Nephron (organoid): ENCODE measurements at regions not wholly inside any gene's neighbourhood (a gene's known extent, or its start where the extent isn't known, plus 50 kb on each side); places are given as distances from the start of the nearest gene placed in this dataset.

Experiments
- H3K27ac Mint-ChIP-seq, 3 experiments: 2 replicates each; pipeline ENCODE4 v1.8.0; 2020; ENCODE audit warnings: mixed read lengths in 3 of 3, mild to moderate bottlenecking in 2 of 3, moderate library complexity in 1 of 3
- H3K27me3 Mint-ChIP-seq: 2 replicates; pipeline ENCODE4 v1.8.0; 2021; ENCODE audit warnings: low read depth, mild to moderate bottlenecking, moderate library complexity, mixed read lengths
- H3K36me3 Mint-ChIP-seq: 2 replicates; pipeline ENCODE4 v1.8.0; 2020; ENCODE audit warnings: low read depth, mixed read lengths
- H3K4me1 Mint-ChIP-seq: 2 replicates; pipeline ENCODE4 v1.8.0; 2020; ENCODE audit warnings: mixed read lengths
- H3K4me3 Mint-ChIP-seq, 3 experiments: 2 replicates each; pipeline ENCODE4 v1.8.0; 2020; ENCODE audit warnings: mild to moderate bottlenecking in 3 of 3, mixed read lengths in 3 of 3, moderate library complexity in 2 of 3
- H3K9me3 Mint-ChIP-seq: 2 replicates; pipeline ENCODE4 v1.8.0; 2020; ENCODE audit warnings: mixed read lengths
- TF ChIP-seq, protein P1 (sequence below), 3 experiments: fragments of 200-600 bp; sonication (generic); IDR thresholded peaks; one replicate each; pipeline ENCODE4 v1.5.0; 2021; ENCODE audit warnings: antibody characterized with exemption in 3 of 3; ENCODE audit not compliant: unreplicated experiment in 3 of 3

DNA sequence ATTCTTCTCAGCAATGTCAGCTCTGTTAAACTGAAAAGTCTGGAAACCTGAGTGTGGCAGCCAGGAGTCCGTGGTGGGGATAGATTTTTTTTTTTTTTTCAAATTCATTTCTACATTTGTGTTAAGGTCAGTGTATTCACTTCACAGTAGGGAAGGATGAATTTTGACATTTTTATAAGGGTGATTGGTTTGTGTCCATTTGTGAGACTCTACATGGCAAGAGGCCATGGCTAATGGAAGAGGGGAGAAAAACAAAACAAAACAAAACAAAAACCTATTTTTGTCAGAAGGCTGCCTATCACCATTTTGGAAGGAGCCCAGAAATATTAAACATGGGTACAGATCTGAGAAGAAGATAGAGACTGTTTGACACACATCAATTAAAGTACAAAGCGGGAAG lies 176.1 kb downstream of the RMST start:
- no peak overlapping the region for H3K27ac Mint-ChIP-seq
- no peaks in the 10 kb centered on the region for H3K36me3 Mint-ChIP-seq

DNA sequence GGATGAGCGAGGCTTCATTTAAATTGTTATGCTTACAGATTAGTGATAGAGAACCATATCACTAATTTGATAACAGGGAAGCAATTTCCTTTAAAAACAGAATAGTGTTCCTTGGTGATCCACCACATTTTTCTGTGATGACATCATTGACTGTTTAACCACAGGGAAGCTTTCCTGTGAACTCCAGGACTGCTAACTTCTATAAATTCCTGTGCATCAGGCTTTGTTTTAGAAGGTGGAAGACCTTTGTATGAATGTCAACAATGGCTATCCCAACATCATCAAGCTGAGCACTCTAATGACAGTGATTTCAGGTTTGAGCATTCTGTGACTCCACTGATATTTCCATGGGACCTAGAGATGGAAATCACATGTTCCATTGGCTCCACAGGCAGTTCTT lies 177.1 kb downstream of the RMST start:
- H3K36me3 Mint-ChIP-seq: no peaks in the 10 kb centered on the region
- H3K27me3 Mint-ChIP-seq: peaks cover 4% of the 10 kb centered on the region
- no peak overlapping the region for H3K27ac Mint-ChIP-seq
- H3K9me3 Mint-ChIP-seq: no peaks in the 10 kb centered on the region
- H3K4me1 Mint-ChIP-seq: no peaks in the 10 kb centered on the region
- no peak overlapping the region for H3K4me3 Mint-ChIP-seq
- TF ChIP-seq, protein P1, sequence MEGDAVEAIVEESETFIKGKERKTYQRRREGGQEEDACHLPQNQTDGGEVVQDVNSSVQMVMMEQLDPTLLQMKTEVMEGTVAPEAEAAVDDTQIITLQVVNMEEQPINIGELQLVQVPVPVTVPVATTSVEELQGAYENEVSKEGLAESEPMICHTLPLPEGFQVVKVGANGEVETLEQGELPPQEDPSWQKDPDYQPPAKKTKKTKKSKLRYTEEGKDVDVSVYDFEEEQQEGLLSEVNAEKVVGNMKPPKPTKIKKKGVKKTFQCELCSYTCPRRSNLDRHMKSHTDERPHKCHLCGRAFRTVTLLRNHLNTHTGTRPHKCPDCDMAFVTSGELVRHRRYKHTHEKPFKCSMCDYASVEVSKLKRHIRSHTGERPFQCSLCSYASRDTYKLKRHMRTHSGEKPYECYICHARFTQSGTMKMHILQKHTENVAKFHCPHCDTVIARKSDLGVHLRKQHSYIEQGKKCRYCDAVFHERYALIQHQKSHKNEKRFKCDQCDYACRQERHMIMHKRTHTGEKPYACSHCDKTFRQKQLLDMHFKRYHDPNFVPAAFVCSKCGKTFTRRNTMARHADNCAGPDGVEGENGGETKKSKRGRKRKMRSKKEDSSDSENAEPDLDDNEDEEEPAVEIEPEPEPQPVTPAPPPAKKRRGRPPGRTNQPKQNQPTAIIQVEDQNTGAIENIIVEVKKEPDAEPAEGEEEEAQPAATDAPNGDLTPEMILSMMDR (IDR thresholded peaks at IDR 0.05; ENCODE audit: unreplicated experiment in 3 of 3): no peak

More for the DNA sequence above, 176.1 kb downstream of the RMST start:
- Mint-ChIP-seq H3K27me3 (peaks cover 4% of the 10 kb centered on the region), H3K4me3 (no peak overlapping the region), H3K9me3 (no peaks in the 10 kb centered on the region), H3K4me1 (no peaks in the 10 kb centered on the region)
- TF ChIP-seq, protein P1 (IDR thresholded peaks at IDR 0.05; ENCODE audit: unreplicated experiment in 3 of 3): no peak

DNA sequence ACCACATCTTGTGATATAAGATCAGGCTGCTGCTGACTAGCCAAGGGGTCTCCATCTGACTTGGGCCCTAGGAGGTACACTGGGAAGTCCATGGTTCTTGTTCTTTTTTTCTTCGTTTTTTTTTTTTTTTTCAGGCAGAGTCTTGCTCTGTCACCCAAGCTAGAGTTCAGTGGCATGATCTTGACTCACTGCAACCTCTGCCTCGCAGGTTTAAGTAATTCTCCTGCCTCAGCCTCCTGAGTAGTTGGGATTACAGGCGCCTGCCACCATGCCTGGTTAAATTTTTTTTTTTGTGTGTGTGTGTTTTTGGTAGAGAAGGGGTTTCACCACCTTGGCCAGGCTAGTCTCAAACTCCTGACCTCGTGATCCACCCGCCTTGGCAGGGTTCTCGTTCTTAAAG lies 178.2 kb downstream of the RMST start:
- Mint-ChIP-seq H3K4me3 (no peak overlapping the region), H3K36me3 (no peaks in the 10 kb centered on the region), H3K27me3 (no peaks in the 10 kb centered on the region), H3K4me1 (no peaks in the 10 kb centered on the region), H3K9me3 (no peaks in the 10 kb centered on the region), H3K27ac (no peak overlapping the region)
- TF ChIP-seq, protein P1 (IDR thresholded peaks at IDR 0.05; ENCODE audit: unreplicated experiment in 3 of 3): no peak

DNA sequence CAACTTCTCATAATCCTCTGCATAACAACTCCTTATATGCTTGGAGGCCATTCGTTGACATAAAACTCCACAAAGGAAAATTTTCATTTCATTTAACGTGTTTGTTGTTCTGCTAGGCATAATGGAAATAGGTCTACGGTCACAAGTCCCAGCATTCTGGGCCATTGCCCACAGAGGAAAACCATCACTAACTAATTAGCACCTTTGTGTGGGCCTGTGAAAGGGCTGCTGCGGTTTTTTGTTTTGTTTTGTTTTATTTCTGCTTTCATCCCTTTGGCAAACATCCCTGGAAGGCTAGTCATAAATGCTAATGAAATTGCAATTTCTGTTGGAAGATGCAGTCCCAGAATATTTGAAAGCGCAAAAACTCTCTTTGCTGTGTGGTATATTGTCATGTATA lies 180.3 kb downstream of the RMST start:
- TF ChIP-seq, protein P1 (IDR thresholded peaks at IDR 0.05; ENCODE audit: unreplicated experiment in 3 of 3): no peak
- no peak overlapping the region for H3K4me3 Mint-ChIP-seq
- no peaks in the 10 kb centered on the region for H3K9me3 Mint-ChIP-seq
- no peaks in the 10 kb centered on the region for H3K27me3 Mint-ChIP-seq
- no peak overlapping the region for H3K27ac Mint-ChIP-seq
- H3K4me1 Mint-ChIP-seq: no peaks in the 10 kb centered on the region
- H3K36me3 Mint-ChIP-seq: no peaks in the 10 kb centered on the region

DNA sequence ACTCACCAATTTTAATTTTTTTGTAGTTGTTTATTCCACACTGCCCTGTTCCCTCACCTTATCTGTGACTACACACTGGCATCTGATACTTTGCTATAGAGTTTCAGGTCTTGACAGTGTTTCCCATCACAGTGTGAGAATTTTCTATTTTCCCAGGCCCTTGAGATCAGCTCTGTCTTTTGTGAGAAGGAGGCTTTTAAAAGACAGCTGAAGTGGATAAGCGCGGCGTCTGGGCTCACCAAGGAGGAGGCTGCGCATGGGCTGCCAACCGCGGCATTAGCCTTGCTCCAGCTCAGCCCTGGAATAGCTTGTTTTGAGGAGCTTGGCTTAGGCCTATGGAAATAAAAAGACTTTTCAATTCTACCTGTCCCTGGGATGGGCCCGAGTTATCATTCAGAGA lies 181.3 kb downstream of the RMST start:
- Mint-ChIP-seq H3K36me3 (no peaks in the 10 kb centered on the region), H3K9me3 (peaks cover 4% of the 10 kb centered on the region), H3K27ac (peak overlapping the region; percentile 67 to 82 (median 71)), H3K27me3 (no peaks in the 10 kb centered on the region), H3K4me1 (no peaks in the 10 kb centered on the region), H3K4me3 (no peak overlapping the region)
- TF ChIP-seq, protein P1 (IDR thresholded peaks at IDR 0.05; ENCODE audit: unreplicated experiment in 3 of 3): no peak

DNA sequence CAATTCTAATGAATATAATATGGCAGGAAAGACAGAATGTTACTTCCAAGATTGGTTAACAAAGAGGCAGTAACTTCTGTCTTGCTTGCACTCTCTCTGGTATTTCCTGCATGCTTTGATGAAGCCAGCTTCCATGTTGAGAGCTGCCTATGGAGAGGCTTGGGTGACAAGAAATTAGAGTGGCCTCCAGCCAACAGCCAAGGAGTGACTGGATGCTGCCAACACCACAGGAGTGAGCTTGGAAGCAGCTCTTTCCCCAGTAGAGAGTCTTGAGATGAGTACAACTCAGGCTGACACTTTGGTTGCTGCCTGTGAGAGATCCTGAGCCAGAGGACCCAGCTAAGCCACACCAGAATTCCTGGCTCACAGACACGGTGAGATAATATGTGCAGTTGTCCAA lies 183.1 kb downstream of the RMST start:
- H3K27me3 Mint-ChIP-seq: no peaks in the 10 kb centered on the region
- TF ChIP-seq, protein P1 (IDR thresholded peaks at IDR 0.05; ENCODE audit: unreplicated experiment in 3 of 3): no peak
- peaks cover 13% of the 10 kb centered on the region for H3K9me3 Mint-ChIP-seq
- H3K4me3 Mint-ChIP-seq: no peak overlapping the region
- H3K4me1 Mint-ChIP-seq: no peaks in the 10 kb centered on the region
- H3K27ac Mint-ChIP-seq: no peak overlapping the region
- H3K36me3 Mint-ChIP-seq: no peaks in the 10 kb centered on the region
